NCI-H128 (cell line): ENCODE measurements at regions not wholly inside any gene's neighbourhood (a gene's known extent, or its start where the extent isn't known, plus 50 kb on each side); places are given as distances from the start of the nearest gene placed in this dataset.
"Not testable (repeated sequence)": the region's sequence is repeated elsewhere in the genome, so short reads cannot be mapped to it uniquely, and the experiment has no call there.

Experiments
- DNase-seq: peaks from one replicate; lab custom pipeline; 2025; ENCODE audit not compliant: unreplicated experiment; lab: John Stamatoyannopoulos, UW

- no peak for DNase-seq
Measured at GRCh38 chr1:189117072-189117770, 1360.4 kb downstream of the BRINP3 start.

GRCh38 chr1:189121941-189122340 lies 1355.7 kb downstream of the BRINP3 start:
- DNase-seq: no peak

- DNase-seq: no peak
Measured at GRCh38 chr1:189125694-189126093, 1352.0 kb downstream of the BRINP3 start.

GRCh38 chr1:189131576-189131975 lies 1346.1 kb downstream of the BRINP3 start:
- DNase-seq: no peak

- not testable (repeated sequence) for DNase-seq
Measured at GRCh38 chr1:189139748-189140147, 1337.9 kb downstream of the BRINP3 start.

- no peak for DNase-seq
Measured at GRCh38 chr1:189141056-189141455, 1336.6 kb downstream of the BRINP3 start.

GRCh38 chr1:189149547-189150375 lies 1327.9 kb downstream of the BRINP3 start:
- DNase-seq: no peak

- no peak for DNase-seq
Measured at GRCh38 chr1:189150624-189151023, 1327.0 kb downstream of the BRINP3 start.

- no peak for DNase-seq
Measured at GRCh38 chr1:189151361-189151760, 1326.3 kb downstream of the BRINP3 start.

- no peak for DNase-seq
Measured at GRCh38 chr1:189152685-189153084, 1325.0 kb downstream of the BRINP3 start.

- DNase-seq: no peak
Measured at GRCh38 chr1:189158155-189158554, 1319.5 kb downstream of the BRINP3 start.

- no peak for DNase-seq
Measured at GRCh38 chr1:189175889-189176288, 1301.8 kb downstream of the BRINP3 start.

GRCh38 chr1:189180057-189180456 lies 1297.6 kb downstream of the BRINP3 start:
- no peak for DNase-seq

- no peak for DNase-seq
Measured at GRCh38 chr1:189185097-189185496, 1292.6 kb downstream of the BRINP3 start.

GRCh38 chr1:189192741-189193520 lies 1284.7 kb downstream of the BRINP3 start:
- DNase-seq: no peak

- no peak for DNase-seq
Measured at GRCh38 chr1:189205863-189206262, 1271.8 kb downstream of the BRINP3 start.

- DNase-seq: no peak
Measured at GRCh38 chr1:189206617-189207016, 1271.0 kb downstream of the BRINP3 start.

GRCh38 chr1:189211742-189212141 lies 1265.9 kb downstream of the BRINP3 start:
- DNase-seq: no peak

GRCh38 chr1:189212606-189213005 lies 1265.1 kb downstream of the BRINP3 start:
- no peak for DNase-seq

GRCh38 chr1:189216886-189217285 lies 1260.8 kb downstream of the BRINP3 start:
- DNase-seq: no peak

- no peak for DNase-seq
Measured at GRCh38 chr1:189217646-189218045, 1260.0 kb downstream of the BRINP3 start.

GRCh38 chr1:189220750-189221149 lies 1256.9 kb downstream of the BRINP3 start:
- DNase-seq: no peak
